HG02588 (cell line): ENCODE measurements at regions not wholly inside any gene's neighbourhood (a gene's known extent, or its start where the extent isn't known, plus 50 kb on each side); places are given as distances from the start of the nearest gene placed in this dataset.
A peak's percentile ranks its signal among the peaks of the same experiment; 100 is the strongest.

ENCODE experiments used
- ATAC-seq: cut with Tn5 transposase; IDR thresholded peaks from one replicate; pipeline ENCODE4 v1.9.1; 2021; ENCODE audit warnings: mild to moderate bottlenecking, moderate library complexity; ENCODE audit not compliant: unreplicated experiment

DNA sequence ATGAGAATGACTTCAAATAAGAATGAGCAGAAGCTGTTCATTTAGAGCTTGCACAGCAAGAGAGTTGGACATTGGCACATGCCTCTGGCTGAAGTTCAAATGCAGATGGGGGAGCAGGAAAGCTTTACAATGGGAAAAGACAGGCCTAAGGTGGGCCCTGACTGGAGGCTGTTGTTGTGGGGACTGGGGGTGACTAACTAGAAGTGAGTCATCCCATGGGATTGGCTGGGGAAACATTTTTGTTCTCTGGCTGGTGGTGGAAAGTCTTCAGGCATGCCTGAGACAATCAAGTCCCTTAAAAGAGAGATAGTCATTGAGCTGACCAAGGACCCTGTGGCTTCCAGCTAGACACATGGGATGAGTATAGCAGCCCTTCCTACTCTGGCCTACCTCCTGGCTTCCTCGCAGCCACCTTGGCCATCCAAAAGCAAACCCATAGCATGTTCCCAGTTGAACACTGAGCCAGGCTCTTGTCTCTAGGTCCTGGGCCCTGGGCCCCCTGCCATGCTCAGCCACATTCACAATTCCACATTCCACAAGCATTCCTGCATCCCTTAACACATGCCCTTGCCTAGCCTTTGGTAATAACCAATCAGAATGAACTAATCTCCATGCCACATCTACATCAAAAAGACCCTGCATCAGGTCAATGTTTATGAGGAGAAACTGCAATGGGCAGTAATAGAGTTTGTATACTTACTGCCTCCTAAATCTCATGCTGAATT, 873.4 kb downstream of the NLGN4Y start:
- no peak for ATAC-seq

DNA sequence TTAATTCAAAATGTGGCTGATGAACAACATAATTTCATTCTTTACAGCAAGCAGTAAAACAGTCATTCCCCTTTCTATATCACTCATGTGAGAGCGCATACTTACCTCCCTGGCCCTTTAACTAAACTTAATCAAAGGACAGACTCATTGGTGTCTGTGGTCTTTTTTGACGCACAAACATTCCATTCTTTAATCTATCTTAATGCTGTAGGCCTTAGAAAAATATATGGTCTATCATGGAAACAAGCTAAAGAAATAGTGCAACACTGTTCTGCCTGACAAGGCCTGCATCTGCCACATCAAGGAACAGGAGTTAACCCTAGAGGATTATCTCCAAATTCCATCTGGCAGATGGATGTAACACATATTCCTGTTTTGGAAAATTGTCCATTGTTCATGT, 878.1 kb downstream of the NLGN4Y start:
- ATAC-seq = no peak

DNA sequence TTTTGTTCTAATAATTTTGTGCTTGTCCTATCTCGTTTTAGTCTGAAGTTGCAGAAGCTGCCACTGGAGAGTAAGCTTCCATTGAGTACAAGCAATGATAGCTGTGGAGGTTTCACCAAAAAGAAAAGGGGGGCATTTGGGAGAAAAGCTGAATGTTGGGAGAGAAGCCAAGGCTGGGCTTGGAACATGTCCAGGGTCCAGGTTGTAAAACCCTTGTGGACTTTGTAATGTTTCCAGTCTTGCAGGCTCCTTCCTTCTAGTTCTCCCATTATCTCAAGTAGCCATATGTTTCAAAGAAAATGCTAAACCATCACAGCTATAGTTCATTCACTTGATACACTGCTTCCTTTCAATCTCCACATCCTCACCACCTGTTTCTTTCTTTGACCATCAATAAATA, 880.2 kb downstream of the NLGN4Y start:
- no peak for ATAC-seq

DNA sequence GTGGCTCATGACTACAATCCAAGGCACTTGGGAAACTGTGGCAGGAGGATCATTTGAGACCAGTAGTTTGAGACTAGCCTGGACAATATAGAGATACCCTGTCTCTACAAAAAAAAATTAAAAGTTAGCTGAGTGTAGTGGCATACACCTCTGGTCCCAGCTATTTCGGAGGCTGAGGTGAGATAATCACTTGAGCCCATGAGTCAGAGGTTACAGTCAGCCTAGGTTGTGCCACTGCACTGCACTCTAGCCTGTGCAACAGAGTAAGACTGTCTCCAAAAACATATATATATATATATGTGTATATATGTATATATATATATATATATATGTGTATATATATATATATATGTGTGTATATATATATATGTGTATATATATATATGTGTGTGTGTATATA, 890.8 kb downstream of the NLGN4Y start:
- no peak for ATAC-seq

DNA sequence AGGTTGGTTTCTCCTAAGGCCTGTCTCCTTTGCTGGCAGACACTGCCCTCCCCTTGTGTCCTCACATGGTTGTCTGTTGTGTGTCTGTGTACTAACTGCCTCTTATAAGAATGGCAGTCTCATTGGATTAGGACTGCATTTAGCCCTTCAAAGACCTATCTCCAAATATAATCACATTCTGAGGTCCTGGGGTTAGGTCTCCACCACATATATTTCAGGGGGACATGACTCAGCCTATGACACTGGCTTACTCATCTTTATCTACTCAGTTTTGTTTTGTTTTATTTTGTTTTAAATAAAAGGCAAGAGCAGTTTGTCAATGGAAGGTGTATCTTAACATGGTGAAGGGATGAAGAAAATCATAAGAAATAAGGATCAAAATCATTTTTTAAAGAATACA, 894.3 kb downstream of the NLGN4Y start:
- no peak for ATAC-seq

DNA sequence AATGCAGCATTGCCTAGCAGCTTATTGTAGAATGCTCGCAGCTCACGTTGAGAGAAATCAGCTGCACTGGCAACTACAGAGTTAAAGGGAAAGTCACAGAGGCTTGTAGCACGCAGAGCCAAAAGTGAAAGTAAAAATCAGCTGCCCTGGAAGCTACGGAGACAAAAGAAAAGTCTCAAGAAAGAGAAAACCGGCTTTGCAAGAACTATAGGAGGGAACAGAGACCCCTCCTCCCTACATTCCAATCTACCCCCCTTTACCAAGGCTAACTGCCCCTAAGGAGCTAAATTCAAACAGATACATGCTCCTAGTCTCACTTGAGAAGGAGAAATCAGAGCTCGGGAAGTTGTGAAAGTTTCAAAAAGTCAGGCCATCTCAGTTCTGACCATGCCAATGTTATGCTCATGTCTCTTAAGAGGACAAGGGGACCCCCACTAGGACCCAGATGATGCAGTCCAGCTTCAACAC, 900.4 kb downstream of the NLGN4Y start:
- ATAC-seq = peak; percentile 75

DNA sequence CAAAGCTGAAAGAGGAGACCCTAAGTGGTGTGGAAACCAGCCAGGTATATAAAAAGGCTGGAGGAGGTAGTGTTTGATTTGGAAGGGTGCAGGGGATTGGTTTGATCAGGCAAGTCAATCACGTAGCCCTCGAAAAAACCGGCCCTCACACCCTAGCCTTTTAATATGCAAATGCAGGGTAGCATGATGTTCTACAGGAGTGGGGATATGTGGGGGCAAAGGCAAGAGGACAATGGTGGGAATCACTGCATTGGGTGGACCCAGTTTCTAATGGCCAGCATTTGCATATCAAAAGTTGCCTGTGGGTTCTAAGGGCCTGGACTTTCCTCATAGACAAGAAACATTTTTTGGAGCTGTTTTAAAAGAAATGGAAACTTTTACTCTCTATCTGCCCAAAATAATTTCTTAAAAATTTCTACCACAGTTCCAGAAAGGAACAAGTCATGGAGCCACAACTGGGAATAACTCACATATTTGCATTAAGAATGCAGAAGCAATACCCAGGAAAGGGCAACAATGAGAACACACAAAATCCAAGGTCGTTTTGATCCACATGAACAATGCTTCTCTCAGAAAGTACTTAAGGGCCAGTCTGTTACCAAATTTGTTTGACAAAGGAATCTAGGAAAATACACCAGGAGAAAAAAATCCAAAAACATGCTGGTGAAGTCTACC, 915.8 kb downstream of the NLGN4Y start:
- no peak for ATAC-seq

DNA sequence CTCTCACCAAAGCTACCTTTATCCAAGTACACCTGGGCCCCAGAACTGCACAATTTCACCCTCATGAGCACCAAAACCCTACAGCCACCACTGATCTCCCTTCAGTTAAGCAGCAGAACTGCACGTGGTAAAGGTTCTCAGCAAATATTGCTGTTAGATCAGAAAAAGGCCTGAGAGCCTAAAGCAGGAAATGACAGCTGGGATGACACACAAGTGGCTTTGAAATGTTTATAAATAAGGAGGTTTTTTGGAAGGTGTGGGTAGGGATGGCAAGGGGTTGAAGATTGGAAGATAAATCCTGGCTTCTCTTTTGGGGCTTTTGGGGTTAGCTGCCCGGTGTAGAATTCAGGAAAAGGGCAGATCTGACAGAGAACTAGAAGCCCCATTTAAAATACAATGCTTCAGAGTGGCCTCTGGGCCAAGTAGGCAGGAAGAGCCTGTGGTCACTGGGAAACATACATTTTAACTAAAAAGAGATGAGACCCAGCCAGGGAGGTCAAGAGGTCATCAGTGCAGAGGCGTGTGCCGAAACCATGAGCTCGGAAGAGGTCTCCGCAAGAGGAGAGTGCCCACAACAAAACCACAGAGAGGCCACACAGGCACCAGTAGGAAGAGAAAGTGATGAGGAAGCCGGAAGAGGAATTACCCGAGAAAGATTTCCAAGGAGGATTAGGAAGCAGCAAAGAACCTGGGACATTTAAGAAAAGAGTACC, 916.5 kb downstream of the NLGN4Y start:
- ATAC-seq = no peak

DNA sequence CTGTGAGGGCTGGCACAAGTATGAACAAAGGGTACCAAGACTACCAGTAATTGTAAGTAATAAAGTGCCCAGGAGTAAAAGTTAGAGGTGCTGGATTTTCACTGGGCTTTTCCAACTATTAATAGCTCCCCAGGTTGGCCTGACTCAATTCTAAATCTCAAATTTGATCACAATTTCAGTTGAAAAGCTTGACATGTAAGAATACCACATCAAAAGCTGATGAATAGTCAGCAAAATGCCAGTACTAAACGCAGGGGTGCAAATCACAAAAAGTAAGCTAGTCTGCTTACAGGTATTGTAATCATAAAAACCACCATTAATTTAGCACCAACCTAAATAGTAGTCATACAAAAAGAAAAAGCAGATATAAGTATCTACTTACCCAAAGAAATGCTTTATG, 917.5 kb downstream of the NLGN4Y start:
- no peak for ATAC-seq

DNA sequence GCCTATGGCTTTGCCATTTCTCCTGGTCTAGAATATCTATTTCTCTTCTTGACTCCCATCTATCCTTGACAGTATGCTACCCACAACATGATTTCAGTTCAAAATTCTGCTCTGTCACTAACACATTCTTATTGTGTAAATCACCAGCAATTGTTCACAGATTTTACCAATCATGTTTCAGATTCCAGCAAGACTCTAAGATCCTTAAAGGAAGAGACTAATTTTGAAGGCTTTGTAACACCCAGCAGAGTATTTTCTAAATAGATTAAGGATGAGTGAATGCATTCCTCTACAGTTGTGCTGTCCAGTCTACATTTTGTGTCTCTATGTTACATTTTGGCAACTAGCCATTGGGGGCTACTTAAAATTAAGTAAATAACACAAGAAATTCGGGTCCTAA, 921.5 kb downstream of the NLGN4Y start:
- ATAC-seq = no peak

DNA sequence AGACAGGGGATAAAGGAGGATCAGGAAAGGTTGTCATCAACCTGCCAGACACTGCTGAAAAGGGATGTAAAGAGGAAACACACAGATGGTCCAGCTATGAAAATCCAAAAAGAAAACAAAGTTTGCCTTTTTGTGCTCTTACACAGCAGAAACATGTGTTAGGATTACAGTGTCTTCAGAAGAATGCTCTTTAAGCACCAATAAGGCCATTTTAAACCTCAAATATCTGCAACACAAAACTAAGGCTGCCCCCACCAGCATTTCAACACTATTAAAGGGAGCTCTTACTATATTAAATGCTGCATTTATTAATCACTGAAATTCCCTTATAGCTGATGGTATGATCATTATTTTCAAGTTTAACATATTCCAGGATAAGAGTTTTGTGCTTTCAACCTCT, 922.5 kb downstream of the NLGN4Y start:
- ATAC-seq = no peak

DNA sequence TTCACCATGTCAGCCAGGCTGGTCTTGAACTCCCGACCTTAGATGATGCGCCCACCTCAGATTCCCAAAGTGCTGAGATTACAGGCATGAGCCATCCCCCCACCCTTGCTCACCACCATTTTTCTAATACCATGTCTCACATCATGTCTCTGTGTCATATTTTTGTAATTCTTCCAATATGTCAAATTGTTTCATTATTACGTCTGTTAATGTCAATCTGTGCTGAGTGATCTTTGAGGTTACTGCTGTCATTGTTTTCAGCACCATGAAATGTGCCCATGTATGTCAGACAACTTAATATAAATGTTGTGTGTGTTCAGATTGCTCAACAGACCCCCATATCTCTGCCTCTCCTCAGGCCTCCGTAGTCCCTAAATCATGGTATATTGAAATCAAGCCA, 923.6 kb downstream of the NLGN4Y start:
- no peak for ATAC-seq

DNA sequence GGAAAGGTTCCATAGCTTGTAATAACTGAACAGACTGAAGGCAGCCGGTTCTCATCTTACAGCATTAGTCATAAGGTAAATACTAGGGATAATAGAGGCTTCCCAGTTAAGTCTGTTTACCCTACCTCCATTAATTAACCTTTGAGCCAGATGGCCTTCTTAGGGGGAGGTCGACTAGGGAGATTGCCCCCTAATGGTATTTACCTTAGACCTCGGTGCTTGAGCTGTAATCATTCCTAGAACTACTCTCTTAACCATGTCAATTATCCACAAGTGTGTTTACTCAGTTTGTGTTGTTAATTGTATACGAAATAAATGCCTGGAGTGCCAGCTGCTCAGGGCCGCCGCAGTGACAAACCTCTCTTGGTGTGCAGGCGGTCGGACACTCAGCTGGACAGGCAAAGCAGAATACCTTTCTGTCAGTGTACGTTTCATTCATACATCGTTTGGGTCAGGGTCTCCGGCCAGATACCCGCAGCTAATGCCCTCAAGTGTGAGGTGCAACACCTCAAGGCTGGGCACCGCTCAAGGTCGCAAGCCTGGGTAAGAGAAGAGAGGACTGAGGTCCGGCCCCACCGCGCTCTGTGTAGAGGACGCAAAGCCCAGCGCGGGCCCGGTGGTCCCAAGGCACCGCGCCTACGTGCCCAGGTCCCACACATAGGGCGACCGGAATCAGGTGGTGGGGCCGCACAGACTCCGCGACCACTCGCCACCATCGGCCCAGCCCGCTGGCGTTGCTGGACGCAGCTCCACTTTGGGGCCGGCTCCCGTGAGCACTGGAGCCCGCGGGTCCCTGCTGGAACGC, 931.0 kb downstream of the NLGN4Y start:
- no peak for ATAC-seq

DNA sequence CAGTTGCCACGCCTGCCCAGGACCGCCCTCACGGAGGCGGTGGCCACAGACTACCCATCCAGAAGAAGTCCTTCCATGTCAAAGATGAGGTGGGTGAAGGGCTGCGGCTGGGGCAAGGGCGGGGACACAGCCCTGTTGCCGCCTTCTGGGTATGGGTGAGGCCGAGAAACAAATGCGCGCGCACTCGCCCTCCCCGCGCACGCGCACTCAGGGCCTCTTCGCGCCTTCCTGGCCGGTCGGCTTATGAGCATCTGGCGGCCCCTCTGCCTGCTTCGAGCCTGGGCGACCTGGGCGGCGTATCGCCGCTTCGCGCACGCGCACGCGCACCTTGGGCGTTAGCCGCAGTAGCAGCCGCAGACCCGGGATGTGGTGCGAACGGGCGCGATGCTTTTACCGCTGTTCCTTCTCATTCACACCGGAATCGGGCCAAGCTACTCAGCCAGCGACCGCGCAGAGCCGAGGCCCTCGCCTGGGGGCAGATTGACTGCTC, 931.7 kb downstream of the NLGN4Y start:
- no peak for ATAC-seq

DNA sequence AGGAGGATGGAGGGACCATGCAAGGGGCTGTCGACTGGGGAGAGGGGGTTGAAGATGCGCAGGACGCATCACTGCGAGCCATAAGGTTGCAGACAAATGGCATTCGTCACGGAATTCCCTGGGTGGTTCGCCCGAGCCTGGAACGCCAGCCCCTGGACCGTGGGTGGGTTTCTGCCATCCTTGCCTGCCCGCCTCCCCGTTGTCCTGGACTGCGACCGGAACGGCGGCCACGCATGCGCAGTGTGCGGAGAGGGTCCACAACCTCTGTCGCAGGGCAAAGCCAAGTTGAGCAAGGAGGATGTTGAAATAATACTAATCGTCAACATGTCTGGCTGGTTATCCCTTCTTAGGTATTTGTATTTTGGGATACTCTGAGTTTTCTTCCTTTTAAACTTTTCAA, 932.2 kb downstream of the NLGN4Y start:
- no peak for ATAC-seq

DNA sequence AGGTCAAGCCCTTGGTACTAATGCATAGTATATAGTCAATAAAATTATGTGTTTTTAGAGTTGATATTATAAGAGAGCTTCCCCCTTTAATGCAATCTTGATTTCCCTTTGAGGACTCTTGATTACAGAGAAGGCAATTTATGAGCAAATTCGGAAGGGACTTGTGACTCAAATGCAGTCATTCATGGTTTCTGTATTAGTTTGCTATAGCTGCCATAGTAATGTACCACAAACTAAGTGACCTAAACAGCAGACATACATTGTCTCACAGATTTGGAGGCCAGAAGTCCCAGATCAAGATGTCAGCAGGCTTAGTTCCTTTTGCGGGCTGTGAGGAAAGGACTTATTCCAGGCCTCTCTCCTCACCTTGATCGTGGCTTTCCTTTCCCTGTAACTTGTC, 933.4 kb downstream of the NLGN4Y start:
- ATAC-seq = no peak

DNA sequence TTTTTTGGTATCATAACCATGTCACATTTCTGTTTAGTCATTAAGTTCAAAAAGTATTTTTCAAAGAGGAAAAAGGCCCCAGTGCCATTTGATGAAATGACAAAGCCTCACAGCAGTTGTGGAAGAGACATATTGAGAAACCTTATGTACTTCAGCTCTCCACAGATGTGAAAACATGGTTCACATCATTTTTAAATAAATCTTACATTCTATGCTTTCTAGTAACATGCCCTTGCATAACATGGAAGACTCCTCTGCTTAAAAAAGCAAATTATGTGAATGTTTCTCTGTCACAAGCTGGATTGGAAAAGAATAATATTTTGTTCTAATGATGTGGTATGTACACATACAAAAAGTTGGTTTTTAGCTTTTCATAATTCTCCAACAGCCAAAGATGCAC, 934.1 kb downstream of the NLGN4Y start:
- ATAC-seq = no peak

DNA sequence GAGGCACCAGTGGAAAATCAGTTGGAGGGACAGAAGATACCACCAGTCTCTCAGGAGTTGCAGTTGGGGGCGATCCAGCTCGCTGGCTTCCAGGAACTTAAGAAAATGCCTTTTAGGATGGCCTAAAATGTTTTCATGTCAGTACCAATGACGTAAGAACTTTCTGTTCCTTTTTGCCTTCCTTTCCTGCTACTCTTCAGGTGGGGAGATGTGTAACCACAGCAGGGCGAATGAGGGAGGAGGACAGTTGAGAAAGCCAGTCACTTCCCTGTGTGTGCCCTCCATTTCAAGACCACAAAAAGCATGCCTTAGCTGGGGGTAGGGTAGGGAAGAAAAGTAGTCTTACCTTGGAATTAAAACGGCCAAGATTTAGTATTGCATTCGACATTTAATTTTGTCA, 941.6 kb downstream of the NLGN4Y start:
- no peak for ATAC-seq

DNA sequence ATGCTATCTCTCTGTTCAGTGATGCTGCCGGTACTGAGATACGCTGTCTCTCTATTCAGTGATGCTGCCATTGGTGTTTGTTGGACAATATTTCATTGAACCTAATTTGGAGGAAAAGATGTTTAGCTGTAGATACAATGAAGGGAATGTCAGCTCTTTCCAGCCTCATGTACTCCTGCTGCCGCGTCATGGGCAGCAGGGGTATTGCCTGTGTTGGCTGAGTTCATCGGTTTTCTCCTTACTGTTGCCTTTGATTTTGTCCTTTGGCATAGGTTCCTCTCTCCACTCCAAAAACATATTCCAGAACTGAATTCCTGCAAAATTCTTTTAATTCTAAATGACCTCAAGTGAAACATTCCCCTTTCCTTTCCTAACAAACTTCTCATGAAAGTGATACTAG, 942.6 kb downstream of the NLGN4Y start:
- no peak for ATAC-seq

DNA sequence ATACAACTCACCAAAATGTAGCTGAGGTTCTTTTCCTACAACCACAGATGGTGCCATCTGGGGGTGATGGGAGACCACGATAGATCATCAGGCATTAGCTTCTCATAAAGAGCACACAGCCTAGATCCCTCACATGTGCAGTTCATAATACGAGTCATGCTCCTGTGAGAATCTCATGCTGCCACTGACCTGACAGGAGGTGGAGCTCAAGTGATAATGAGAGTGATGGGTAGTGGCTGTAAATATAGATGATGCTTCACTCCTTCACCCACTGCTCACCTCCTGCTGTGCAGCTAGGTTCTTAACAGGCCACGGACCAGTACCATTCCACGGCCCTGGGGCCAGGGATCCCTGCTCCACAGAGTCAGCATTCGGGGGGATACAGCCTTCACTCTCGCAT, 943.8 kb downstream of the NLGN4Y start:
- no peak for ATAC-seq

DNA sequence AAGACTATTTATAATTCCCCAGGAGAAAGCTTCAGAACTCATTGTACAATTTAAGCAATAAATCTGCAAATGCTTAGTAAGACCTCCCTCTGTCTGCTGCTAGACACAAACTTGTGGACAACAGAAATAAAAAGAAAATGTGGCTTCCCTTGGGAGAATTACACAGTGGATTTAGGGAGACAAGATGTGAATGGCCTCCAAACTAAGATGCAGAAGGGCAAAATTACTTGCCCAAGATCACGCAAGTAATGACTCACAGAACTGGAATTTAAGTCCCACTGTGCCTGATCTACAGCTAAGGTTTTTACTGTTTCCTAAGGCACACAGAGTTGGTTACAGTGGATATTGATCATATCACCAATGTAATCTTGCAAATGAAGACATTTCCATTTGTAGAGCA, 947.0 kb downstream of the NLGN4Y start:
- no peak for ATAC-seq
